ENCODE measurements at regions not wholly inside any gene's neighbourhood (a gene's known extent, or its start where the extent isn't known, plus 50 kb on each side); places are given as distances from the start of the nearest gene placed in this dataset.

- DNase-seq (ENCODE audit: low read depth in 2 of 2), result no peak
- H3K4me3 ChIP-seq (replicated peaks in 1 of 2; ENCODE audit: low read depth in 2 of 2, low read length in 2 of 2), result no peak overlapping the region
- TF ChIP-seq, protein P1, sequence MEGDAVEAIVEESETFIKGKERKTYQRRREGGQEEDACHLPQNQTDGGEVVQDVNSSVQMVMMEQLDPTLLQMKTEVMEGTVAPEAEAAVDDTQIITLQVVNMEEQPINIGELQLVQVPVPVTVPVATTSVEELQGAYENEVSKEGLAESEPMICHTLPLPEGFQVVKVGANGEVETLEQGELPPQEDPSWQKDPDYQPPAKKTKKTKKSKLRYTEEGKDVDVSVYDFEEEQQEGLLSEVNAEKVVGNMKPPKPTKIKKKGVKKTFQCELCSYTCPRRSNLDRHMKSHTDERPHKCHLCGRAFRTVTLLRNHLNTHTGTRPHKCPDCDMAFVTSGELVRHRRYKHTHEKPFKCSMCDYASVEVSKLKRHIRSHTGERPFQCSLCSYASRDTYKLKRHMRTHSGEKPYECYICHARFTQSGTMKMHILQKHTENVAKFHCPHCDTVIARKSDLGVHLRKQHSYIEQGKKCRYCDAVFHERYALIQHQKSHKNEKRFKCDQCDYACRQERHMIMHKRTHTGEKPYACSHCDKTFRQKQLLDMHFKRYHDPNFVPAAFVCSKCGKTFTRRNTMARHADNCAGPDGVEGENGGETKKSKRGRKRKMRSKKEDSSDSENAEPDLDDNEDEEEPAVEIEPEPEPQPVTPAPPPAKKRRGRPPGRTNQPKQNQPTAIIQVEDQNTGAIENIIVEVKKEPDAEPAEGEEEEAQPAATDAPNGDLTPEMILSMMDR (IDR thresholded peaks at IDR 0.05; ENCODE audit: low read depth, low read length), result no peak
Observed at GRCh38 chr1:78829644-78830043, 176.9 kb downstream of the ADGRL4 start.

DNA sequence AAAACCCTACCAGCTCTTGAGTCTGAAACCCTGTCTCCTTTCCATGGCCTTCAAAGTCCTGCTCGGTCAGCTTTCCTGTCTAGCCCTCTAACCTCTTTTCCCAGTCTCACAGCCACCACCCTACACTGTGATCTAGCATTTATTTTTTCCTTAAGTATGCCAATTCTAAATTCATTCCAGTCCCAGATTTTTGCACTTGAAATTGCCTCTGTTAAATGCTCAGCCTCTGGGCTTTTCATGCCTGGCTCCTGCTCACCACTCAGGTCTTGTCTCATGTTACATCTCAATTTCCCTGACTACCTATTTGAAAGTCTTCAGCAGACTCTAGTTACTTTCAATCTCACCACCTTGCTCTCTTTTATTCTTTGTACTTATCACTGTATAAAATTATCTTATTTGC lies 176.2 kb downstream of the ADGRL4 start:
- no peak overlapping the region for H3K4me3 ChIP-seq (replicated peaks in 1 of 2; ENCODE audit: low read depth in 2 of 2, low read length in 2 of 2)
- no peak for DNase-seq (ENCODE audit: low read depth in 2 of 2)
- TF ChIP-seq, protein P1 (IDR thresholded peaks at IDR 0.05; ENCODE audit: low read depth, low read length), result no peak

GRCh38 chr1:78831731-78832360 lies 174.7 kb downstream of the ADGRL4 start:
- no peak overlapping the region for H3K4me3 ChIP-seq (replicated peaks in 1 of 2; ENCODE audit: low read depth in 2 of 2, low read length in 2 of 2)
- TF ChIP-seq, protein P1 (IDR thresholded peaks at IDR 0.05; ENCODE audit: low read depth, low read length), result no peak
- DNase-seq (ENCODE audit: low read depth in 2 of 2), result peak; percentile 84 to 99

- H3K4me3 ChIP-seq (replicated peaks in 1 of 2; ENCODE audit: low read depth in 2 of 2, low read length in 2 of 2), result no peak overlapping the region
- DNase-seq (ENCODE audit: low read depth in 2 of 2), result peak; percentile 83 to 95
Observed at GRCh38 chr1:78833491-78833890, 173.0 kb downstream of the ADGRL4 start.

DNA sequence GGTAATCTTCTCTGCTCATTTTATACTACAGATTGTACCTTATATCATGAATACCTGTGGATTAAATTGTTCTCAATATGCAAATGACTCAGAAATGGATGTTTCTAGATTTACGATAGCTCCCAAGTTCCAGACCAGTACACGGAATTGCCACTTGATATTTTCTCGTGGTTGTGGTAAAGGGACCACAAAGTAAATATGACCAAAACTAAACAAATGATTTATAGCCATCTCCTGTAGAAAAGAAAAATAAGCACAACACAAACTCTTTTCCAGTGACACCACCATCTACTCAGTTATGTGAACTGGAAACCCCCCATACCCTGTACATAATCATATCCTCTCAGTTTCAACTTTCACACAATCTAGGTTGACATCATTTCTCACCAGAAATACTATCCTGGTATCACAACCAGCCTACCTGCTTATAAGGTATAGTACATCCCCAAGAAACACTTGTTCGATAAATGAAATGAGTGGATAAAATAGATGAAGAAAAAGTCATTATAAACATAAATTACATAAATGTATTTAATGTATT lies 172.3 kb downstream of the ADGRL4 start:
- TF ChIP-seq, protein P1 (IDR thresholded peaks at IDR 0.05; ENCODE audit: low read depth, low read length), result no peak
- DNase-seq (ENCODE audit: low read depth in 2 of 2), result no peak

More at GRCh38 chr1:78833491-78833890, 173.0 kb downstream of the ADGRL4 start:
- TF ChIP-seq, protein P1 (IDR thresholded peaks at IDR 0.05; ENCODE audit: low read depth, low read length), result no peak

DNA sequence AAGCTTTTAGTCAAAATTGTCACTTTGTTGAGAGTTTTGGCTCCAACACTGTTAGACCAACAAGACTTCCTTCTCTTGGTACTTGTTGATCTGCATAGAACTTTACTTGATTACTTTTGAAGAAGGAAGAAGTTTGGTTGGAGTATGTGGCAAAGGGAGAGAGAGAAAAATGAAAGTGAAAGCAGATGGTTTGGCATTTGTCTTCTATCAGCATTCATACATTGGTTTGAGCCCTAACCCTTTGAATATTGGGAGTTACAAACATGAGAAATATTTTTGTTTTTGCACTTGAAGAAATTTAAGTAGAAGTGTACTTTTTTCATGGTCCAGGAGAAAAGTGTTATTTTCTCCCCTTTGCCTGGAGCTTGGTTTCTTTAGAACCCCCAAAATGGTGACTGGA lies 169.8 kb downstream of the ADGRL4 start:
- DNase-seq (ENCODE audit: low read depth in 2 of 2), result peak; percentile 25 to 29
- no peak overlapping the region for H3K4me3 ChIP-seq (replicated peaks in 1 of 2; ENCODE audit: low read depth in 2 of 2, low read length in 2 of 2)
- TF ChIP-seq, protein P1 (IDR thresholded peaks at IDR 0.05; ENCODE audit: low read depth, low read length), result no peak

More for the DNA sequence above, 172.3 kb downstream of the ADGRL4 start:
- no peak overlapping the region for H3K4me3 ChIP-seq (replicated peaks in 1 of 2; ENCODE audit: low read depth in 2 of 2, low read length in 2 of 2)

Measured in cardiac fibroblast (primary cell).